Ovary (tissue), 7 donors: ENCODE measurements at regions not wholly inside any gene's neighbourhood (a gene's known extent, or its start where the extent isn't known, plus 50 kb on each side); places are given as distances from the start of the nearest gene placed in this dataset.

Source experiments
- DNase-seq, 5 donors: peaks; one replicate each; pipeline ENCODE4 v3.0.0-alpha.2; 2019 to 2020
- H3K27ac ChIP-seq, 2 donors: fragments of 200-600 bp; one replicate each; pipeline versions ENCODE4 v1.5.1 to v1.8.0; 2019 to 2022
- H3K27me3 ChIP-seq: fragments of 200-600 bp; one replicate; pipeline ENCODE4 v1.8.0; 2022
- H3K36me3 ChIP-seq: fragments of 200-600 bp; sonication (generic); one replicate; pipeline ENCODE4 v1.5.1; 2019
- H3K4me1 ChIP-seq: one replicate; pipeline ENCODE4 v1.8.1; 2013; ENCODE audit warnings: mild to moderate bottlenecking, moderate library complexity; ENCODE audit not compliant: insufficient read depth
- H3K4me3 ChIP-seq: fragments of 200-600 bp; sonication (generic); one replicate; pipeline ENCODE4 v1.5.1; 2017
- H3K9me3 ChIP-seq, 2 donors: fragments of 200-600 bp in 1 of 2; sonication (generic) in 1 of 2; one replicate each; pipeline versions ENCODE4 v1.5.1 to v1.8.1; 2013 to 2019; ENCODE audit warnings: mild to moderate bottlenecking in 1 of 2, moderate library complexity in 1 of 2
- EP300 ChIP-seq: sonication (generic); formaldehyde crosslinking; IDR thresholded peaks from one replicate; pipeline ENCODE4 v1.6.1; 2017; ENCODE audit warnings: antibody characterized with exemption
- POLR2A ChIP-seq: fragments of 450-650 bp; IDR thresholded peaks from one replicate; pipeline ENCODE4 v1.6.1; 2017; ENCODE audit warnings: antibody characterized with exemption, mild to moderate bottlenecking, moderate library complexity
- WGBS, 3 donors: extraction: QIAGEN DNeasy Blood & Tissue Kit in 1 of 3; methylation state at CpG; one replicate each; pipeline versions ENCODE4 v1.1.5 to v1.1.7; 2013 to 2017; 5-methylcytosine and 5-hydroxymethylcytosine counted together
- intact Hi-C, 4 donors: fragments of 100-400 bp; cut with DNase I; formaldehyde crosslinking; loops; one replicate each; pipeline versions ENCODE4 v1.11.0 to v1.15.1; 2022 to 2023
- TF ChIP-seq, protein P1 (sequence below), 3 donors: fragments of 450-650 bp in 2 of 3; fragments of 200-600 bp in 1 of 3; IDR thresholded peaks; one replicate each; pipeline versions ENCODE4 v1.5.1 to v1.8.0; 2016 to 2022; ENCODE audit warnings: antibody characterized with exemption in 3 of 3, mild to moderate bottlenecking in 1 of 3
- donor health status: DM: no; HTN: no; CAD: no; lungs with moderate emphysema.
- donor health status: DM: no; HTN: no; CAD: no.
- donor health status: Bipolar disorder and iron deficiency.
- donor health status: DM: no; HTN: no; CAD: no.
- donor health status: DM: yes; HTN: yes; CAD: no.

DNA sequence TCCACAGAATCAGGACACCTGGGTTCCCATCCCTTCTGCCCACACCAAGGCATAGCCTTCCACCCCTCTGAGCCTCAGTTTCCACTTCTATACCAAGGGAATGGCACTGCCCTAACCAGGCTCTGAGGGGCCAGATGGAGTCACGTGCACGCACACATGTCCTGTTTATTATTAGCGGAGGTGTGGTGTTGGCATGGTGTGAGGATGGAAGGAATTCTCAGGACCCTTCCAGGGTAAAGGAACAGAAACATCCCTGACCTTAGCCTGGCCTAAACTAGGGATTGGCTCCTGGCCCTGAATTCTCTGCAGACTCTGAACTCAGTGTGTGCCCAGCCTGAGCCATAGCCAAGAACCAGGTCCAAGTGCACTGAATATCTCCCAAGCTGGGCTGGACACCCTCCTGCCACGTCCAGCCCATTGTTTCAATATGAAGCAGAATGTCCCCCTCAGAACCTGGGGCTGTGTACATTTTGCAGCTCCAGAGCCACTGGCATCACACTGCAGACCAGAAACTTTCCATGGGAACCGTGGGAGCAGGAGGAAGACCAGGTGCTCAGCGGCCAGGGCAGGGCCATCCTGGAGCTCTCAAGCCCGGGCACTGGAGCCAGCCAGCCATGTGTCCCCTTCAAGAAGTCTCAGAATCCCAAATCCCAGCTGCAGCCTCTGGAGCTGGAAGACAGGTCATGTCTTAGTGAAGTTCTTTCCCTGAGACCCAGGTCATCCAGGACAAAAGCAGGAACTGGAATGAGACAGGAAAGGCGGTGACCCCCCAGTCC lies 208.4 kb downstream of the ANKRD60 start:
- Histone ChIP-seq H3K4me1 (peaks cover 20% of the 10 kb centered on the region), H3K27ac (no peak overlapping the region), H3K27me3 (no peaks in the 10 kb centered on the region), H3K36me3 (no peaks in the 10 kb centered on the region), H3K9me3 (no peaks in the 10 kb centered on the region), H3K4me3 (no peak overlapping the region)
- 58 to 67% (median 66%) methylated on average over 8 of the region's 8 CpGs for WGBS, 3 donors
- intact Hi-C loops = no loop called here
- TF ChIP-seq POLR2A (no peak), EP300 (no peak)
- TF ChIP-seq, protein P1, sequence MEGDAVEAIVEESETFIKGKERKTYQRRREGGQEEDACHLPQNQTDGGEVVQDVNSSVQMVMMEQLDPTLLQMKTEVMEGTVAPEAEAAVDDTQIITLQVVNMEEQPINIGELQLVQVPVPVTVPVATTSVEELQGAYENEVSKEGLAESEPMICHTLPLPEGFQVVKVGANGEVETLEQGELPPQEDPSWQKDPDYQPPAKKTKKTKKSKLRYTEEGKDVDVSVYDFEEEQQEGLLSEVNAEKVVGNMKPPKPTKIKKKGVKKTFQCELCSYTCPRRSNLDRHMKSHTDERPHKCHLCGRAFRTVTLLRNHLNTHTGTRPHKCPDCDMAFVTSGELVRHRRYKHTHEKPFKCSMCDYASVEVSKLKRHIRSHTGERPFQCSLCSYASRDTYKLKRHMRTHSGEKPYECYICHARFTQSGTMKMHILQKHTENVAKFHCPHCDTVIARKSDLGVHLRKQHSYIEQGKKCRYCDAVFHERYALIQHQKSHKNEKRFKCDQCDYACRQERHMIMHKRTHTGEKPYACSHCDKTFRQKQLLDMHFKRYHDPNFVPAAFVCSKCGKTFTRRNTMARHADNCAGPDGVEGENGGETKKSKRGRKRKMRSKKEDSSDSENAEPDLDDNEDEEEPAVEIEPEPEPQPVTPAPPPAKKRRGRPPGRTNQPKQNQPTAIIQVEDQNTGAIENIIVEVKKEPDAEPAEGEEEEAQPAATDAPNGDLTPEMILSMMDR (IDR thresholded peaks at IDR 0.05) = no peak
- no peak for DNase-seq

DNA sequence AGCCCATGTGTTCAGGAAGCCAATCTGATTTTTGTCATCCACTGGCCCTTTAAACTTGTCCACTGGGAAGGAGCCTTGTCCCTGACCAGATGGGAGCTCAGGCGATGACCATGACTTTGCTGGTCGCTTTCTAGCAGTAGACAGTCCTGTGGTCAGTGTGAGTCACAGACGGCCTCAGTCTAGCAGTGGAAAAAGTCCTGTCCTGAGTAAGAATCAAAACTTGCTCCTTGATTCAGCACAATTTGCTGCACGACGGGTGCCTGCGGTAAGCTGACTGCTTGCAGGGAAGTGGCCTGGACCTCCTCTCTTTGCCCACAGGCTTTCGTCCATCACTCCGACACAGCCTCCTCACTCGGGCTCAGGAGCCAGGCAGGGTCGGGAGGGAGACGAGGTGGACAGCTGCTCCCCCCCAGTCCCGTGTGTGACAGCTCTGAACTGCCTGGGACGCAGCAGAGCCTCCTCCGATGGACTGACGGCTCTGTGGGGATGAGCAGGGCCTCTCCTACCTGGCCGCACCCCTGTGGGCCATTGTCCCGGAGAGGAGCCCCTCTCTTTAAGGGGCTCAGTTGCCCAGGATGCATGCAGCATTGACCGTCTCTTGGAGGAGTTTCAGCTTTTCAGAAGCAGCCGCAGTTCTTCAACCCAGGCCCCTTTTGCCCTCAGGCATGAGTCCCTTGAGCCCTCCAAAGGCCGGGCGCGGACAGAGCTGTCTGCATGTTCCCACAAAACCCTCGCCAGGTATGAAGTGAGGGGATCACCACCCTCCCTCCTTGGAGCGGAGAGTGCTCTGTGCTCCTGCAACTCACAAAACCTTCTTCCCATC lies 209.2 kb downstream of the ANKRD60 start:
- intact Hi-C loops = no loop called here
- TF ChIP-seq POLR2A = no peak
- TF ChIP-seq EP300 = no peak
- TF ChIP-seq, protein P1 (IDR thresholded peaks at IDR 0.05) = no peak
- H3K36me3 ChIP-seq = no peaks in the 10 kb centered on the region
- H3K4me1 ChIP-seq = peaks cover 20% of the 10 kb centered on the region
- no peak overlapping the region for H3K27ac ChIP-seq
- H3K9me3 ChIP-seq = no peaks in the 10 kb centered on the region
- 83 to 86% (median 85%) methylated on average over 24 of the region's 24 CpGs for WGBS, 3 donors
- no peaks in the 10 kb centered on the region for H3K27me3 ChIP-seq
- DNase-seq = no peak
- no peak overlapping the region for H3K4me3 ChIP-seq

DNA sequence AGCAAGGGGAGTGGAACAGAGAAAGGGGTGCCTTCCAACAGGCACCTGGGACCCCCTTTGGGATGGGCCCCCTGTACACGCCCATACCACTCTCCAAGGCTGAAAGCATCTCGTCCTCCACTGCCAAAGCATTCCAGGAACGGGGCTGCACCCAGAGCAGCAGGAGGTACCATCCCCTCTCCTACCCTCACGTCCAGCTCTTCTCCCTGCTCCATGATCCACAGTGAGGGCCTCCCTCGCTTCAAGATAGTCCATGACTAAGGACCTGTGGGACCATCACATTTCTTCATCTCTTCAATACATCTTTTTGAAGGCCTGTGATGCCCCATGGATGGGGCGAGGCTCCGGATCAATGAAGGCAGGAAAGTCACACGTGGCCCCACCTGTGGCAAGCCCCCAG lies 209.9 kb downstream of the ANKRD60 start:
- no peak for DNase-seq
- Histone ChIP-seq H3K4me1 (peaks cover 20% of the 10 kb centered on the region), H3K27me3 (no peaks in the 10 kb centered on the region), H3K27ac (no peak overlapping the region), H3K4me3 (no peak overlapping the region), H3K36me3 (no peaks in the 10 kb centered on the region), H3K9me3 (no peaks in the 10 kb centered on the region)
- 90 to 98% (median 95%) methylated on average over 8 of the region's 8 CpGs for WGBS, 3 donors
- TF ChIP-seq, protein P1 (IDR thresholded peaks at IDR 0.05) = no peak
- TF ChIP-seq EP300 (no peak), POLR2A (no peak)
- intact Hi-C loops = no loop called here

DNA sequence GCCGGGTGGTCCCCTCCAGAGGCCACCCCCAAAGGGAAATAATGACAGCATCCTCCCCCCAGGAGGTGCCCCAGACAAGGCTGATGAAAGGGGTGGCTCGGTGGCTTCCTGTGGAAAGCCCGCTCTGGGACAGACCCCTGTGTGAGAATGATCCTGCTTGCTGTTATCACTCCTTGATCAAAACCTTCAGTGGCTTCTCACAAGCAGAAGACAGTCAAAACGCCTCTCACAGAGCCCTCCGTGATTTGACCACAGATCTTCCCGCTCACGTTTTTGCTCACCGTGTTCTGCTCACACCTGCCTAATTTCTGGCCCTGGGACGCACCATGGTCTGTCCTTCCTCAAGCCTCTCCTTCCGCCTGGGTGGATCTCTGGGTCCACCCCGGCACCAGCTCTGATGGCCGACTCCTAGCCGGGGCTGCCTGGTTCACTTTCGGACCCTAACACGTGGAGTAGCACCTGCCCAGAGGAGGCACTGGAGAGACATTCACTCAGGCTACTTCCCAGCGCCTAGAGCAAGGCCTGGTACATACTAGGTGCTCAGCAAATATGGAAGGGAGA lies 210.4 kb downstream of the ANKRD60 start:
- Histone ChIP-seq H3K9me3 (no peaks in the 10 kb centered on the region), H3K4me3 (no peak overlapping the region), H3K4me1 (peaks cover 20% of the 10 kb centered on the region), H3K27ac (no peak overlapping the region), H3K36me3 (no peaks in the 10 kb centered on the region), H3K27me3 (no peaks in the 10 kb centered on the region)
- WGBS, 3 donors = 84 to 94% (median 90%) methylated on average over 16 of the region's 16 CpGs
- DNase-seq = no peak
- TF ChIP-seq, protein P1 (IDR thresholded peaks at IDR 0.05) = no peak
- no peak for TF ChIP-seq EP300
- no peak for TF ChIP-seq POLR2A
- intact Hi-C loops = no loop called here
